Memory B cell (primary cell): ENCODE measurements at regions not wholly inside any gene's neighbourhood (a gene's known extent, or its start where the extent isn't known, plus 50 kb on each side); places are given as distances from the start of the nearest gene placed in this dataset.

Source experiments
- ATAC-seq: fragments of 150-1000 bp; cut with Tn5 transposase; 2 replicates; pipeline ENCODE4 v1.10.0; 2021; ENCODE audit warnings: low read depth, mild to moderate bottlenecking, moderate library complexity
- DNase-seq, 2 donors: peaks; one replicate each; pipeline ENCODE4 v3.0.0; 2022; ENCODE audit warnings: low spot score in 2 of 2
- H3K27ac Mint-ChIP-seq: one replicate; pipeline ENCODE4 v1.8.0; 2022; ENCODE audit warnings: mild to moderate bottlenecking, moderate library complexity, mixed read lengths
- H3K27me3 Mint-ChIP-seq: one replicate; pipeline ENCODE4 v1.8.0; 2022; ENCODE audit warnings: mixed read lengths
- H3K36me3 Mint-ChIP-seq: one replicate; pipeline ENCODE4 v1.8.0; 2022; ENCODE audit warnings: mild to moderate bottlenecking, mixed read lengths
- H3K4me1 Mint-ChIP-seq: one replicate; pipeline ENCODE4 v1.8.0; 2022; ENCODE audit warnings: mixed read lengths
- H3K4me3 Mint-ChIP-seq: one replicate; pipeline ENCODE4 v1.8.0; 2022; ENCODE audit warnings: mild to moderate bottlenecking, moderate library complexity, mixed read lengths
- H3K9me3 Mint-ChIP-seq: one replicate; pipeline ENCODE4 v1.8.0; 2022; ENCODE audit warnings: mixed read lengths

GRCh38 chr9:134515026-134515821, 126.4 kb upstream of the COL5A1 start:
- H3K4me3 Mint-ChIP-seq: no peak overlapping the region
- peaks cover 18% of the 10 kb centered on the region for H3K27me3 Mint-ChIP-seq
- no peak overlapping the region for H3K27ac Mint-ChIP-seq
- no peaks in the 10 kb centered on the region for H3K4me1 Mint-ChIP-seq
- H3K36me3 Mint-ChIP-seq: peaks cover 3% of the 10 kb centered on the region
- DNase-seq: no peak
- H3K9me3 Mint-ChIP-seq: no peaks in the 10 kb centered on the region
- ATAC-seq: no peak

GRCh38 chr9:134516464-134516863, 125.1 kb upstream of the COL5A1 start:
- H3K4me1 Mint-ChIP-seq: no peaks in the 10 kb centered on the region
- H3K27me3 Mint-ChIP-seq: peaks cover 21% of the 10 kb centered on the region
- H3K36me3 Mint-ChIP-seq: peaks cover 7% of the 10 kb centered on the region
- no peak for DNase-seq
- peaks cover 2% of the 10 kb centered on the region for H3K9me3 Mint-ChIP-seq
- ATAC-seq: no peak
- no peak overlapping the region for H3K27ac Mint-ChIP-seq
- no peak overlapping the region for H3K4me3 Mint-ChIP-seq

GRCh38 chr9:134517069-134517680, 124.4 kb upstream of the COL5A1 start:
- H3K27ac Mint-ChIP-seq: no peak overlapping the region
- no peak overlapping the region for H3K4me3 Mint-ChIP-seq
- H3K27me3 Mint-ChIP-seq: peaks cover 21% of the 10 kb centered on the region
- H3K9me3 Mint-ChIP-seq: peaks cover 2% of the 10 kb centered on the region
- ATAC-seq (no peak), DNase-seq (no peak)
- H3K36me3 Mint-ChIP-seq: peaks cover 7% of the 10 kb centered on the region
- no peaks in the 10 kb centered on the region for H3K4me1 Mint-ChIP-seq

GRCh38 chr9:134518004-134518606, 123.5 kb upstream of the COL5A1 start:
- H3K36me3 Mint-ChIP-seq: peaks cover 7% of the 10 kb centered on the region
- H3K27ac Mint-ChIP-seq: no peak overlapping the region
- H3K4me1 Mint-ChIP-seq: no peaks in the 10 kb centered on the region
- ATAC-seq (no peak), DNase-seq (no peak)
- H3K27me3 Mint-ChIP-seq: peaks cover 19% of the 10 kb centered on the region
- no peak overlapping the region for H3K4me3 Mint-ChIP-seq
- H3K9me3 Mint-ChIP-seq: peaks cover 2% of the 10 kb centered on the region

GRCh38 chr9:134519375-134520070, 122.1 kb upstream of the COL5A1 start:
- H3K4me3 Mint-ChIP-seq: no peak overlapping the region
- no peaks in the 10 kb centered on the region for H3K4me1 Mint-ChIP-seq
- peaks cover 16% of the 10 kb centered on the region for H3K27me3 Mint-ChIP-seq
- peaks cover 2% of the 10 kb centered on the region for H3K9me3 Mint-ChIP-seq
- DNase-seq (no peak), ATAC-seq (no peak)
- peaks cover 5% of the 10 kb centered on the region for H3K36me3 Mint-ChIP-seq
- no peak overlapping the region for H3K27ac Mint-ChIP-seq

GRCh38 chr9:134521817-134522501, 119.6 kb upstream of the COL5A1 start:
- DNase-seq (no peak), ATAC-seq (no peak)
- Mint-ChIP-seq H3K27ac (no peak overlapping the region), H3K27me3 (peaks cover 13% of the 10 kb centered on the region), H3K9me3 (peaks cover 2% of the 10 kb centered on the region), H3K36me3 (peaks cover 3% of the 10 kb centered on the region), H3K4me3 (no peak overlapping the region), H3K4me1 (no peaks in the 10 kb centered on the region)

GRCh38 chr9:134522502-134522848, 119.1 kb upstream of the COL5A1 start:
- Mint-ChIP-seq H3K9me3 (peaks cover 2% of the 10 kb centered on the region), H3K36me3 (peaks cover 3% of the 10 kb centered on the region), H3K4me1 (no peaks in the 10 kb centered on the region), H3K27ac (no peak overlapping the region), H3K4me3 (no peak overlapping the region), H3K27me3 (peaks cover 15% of the 10 kb centered on the region)
- ATAC-seq: no peak
- no peak for DNase-seq

- ATAC-seq: no peak
Observed at GRCh38 chr9:134522976-134523375, 118.6 kb upstream of the COL5A1 start.

GRCh38 chr9:134525070-134525815, 116.4 kb upstream of the COL5A1 start:
- Mint-ChIP-seq H3K9me3 (peaks cover 4% of the 10 kb centered on the region), H3K36me3 (peaks cover 3% of the 10 kb centered on the region), H3K27me3 (peaks cover 11% of the 10 kb centered on the region), H3K4me1 (no peaks in the 10 kb centered on the region), H3K27ac (no peak overlapping the region), H3K4me3 (no peak overlapping the region)
- no peak for ATAC-seq
- no peak for DNase-seq

More at GRCh38 chr9:134522976-134523375, 118.6 kb upstream of the COL5A1 start:
- H3K27ac Mint-ChIP-seq: no peak overlapping the region
- H3K27me3 Mint-ChIP-seq: peaks cover 15% of the 10 kb centered on the region
- H3K4me3 Mint-ChIP-seq: no peak overlapping the region
- no peak for DNase-seq
- H3K4me1 Mint-ChIP-seq: no peaks in the 10 kb centered on the region
- H3K36me3 Mint-ChIP-seq: peaks cover 3% of the 10 kb centered on the region
- peaks cover 2% of the 10 kb centered on the region for H3K9me3 Mint-ChIP-seq

- peaks cover 7% of the 10 kb centered on the region for H3K9me3 Mint-ChIP-seq
- DNase-seq (no peak), ATAC-seq (no peak)
- no peak overlapping the region for H3K4me3 Mint-ChIP-seq
- H3K27ac Mint-ChIP-seq: no peak overlapping the region
- H3K36me3 Mint-ChIP-seq: peaks cover 2% of the 10 kb centered on the region
- peaks cover 10% of the 10 kb centered on the region for H3K27me3 Mint-ChIP-seq
- no peaks in the 10 kb centered on the region for H3K4me1 Mint-ChIP-seq
Observed at GRCh38 chr9:134525841-134526583, 115.6 kb upstream of the COL5A1 start.

- Mint-ChIP-seq H3K4me3 (no peak overlapping the region), H3K4me1 (no peaks in the 10 kb centered on the region), H3K27me3 (peaks cover 9% of the 10 kb centered on the region), H3K9me3 (peaks cover 7% of the 10 kb centered on the region), H3K27ac (no peak overlapping the region), H3K36me3 (no peaks in the 10 kb centered on the region)
- no peak for DNase-seq
- no peak for ATAC-seq
Observed at GRCh38 chr9:134526584-134527477, 114.8 kb upstream of the COL5A1 start.

GRCh38 chr9:134530724-134531123, 110.9 kb upstream of the COL5A1 start:
- Mint-ChIP-seq H3K27me3 (peaks cover 5% of the 10 kb centered on the region), H3K27ac (no peak overlapping the region), H3K4me1 (no peaks in the 10 kb centered on the region), H3K36me3 (no peaks in the 10 kb centered on the region), H3K4me3 (no peak overlapping the region), H3K9me3 (peaks cover 7% of the 10 kb centered on the region)
- no peak for DNase-seq
- no peak for ATAC-seq
